ENCODE measurements at regions not wholly inside any gene's neighbourhood (a gene's known extent, or its start where the extent isn't known, plus 50 kb on each side); places are given as distances from the start of the nearest gene placed in this dataset.

GRCh38 chr11:93248602-93249001 lies 50.8 kb upstream of the SLC36A4 start:
- no peak for DNase-seq (ENCODE audit: low spot score)
- Histone ChIP-seq H3K27ac (ENCODE audit: poor library complexity, severe bottlenecking) (no peak overlapping the region), H3K4me1 (ENCODE audit: insufficient read depth, poor library complexity, severe bottlenecking) (no peaks in the 10 kb centered on the region), H3K36me3 (ENCODE audit: low read depth) (no peaks in the 10 kb centered on the region), H3K9me3 (ENCODE audit: severe bottlenecking) (no peaks in the 10 kb centered on the region), H3K4me3 (ENCODE audit: severe bottlenecking) (no peak overlapping the region), H3K27me3 (ENCODE audit: insufficient read depth, poor library complexity, severe bottlenecking) (no peaks in the 10 kb centered on the region)
- peak; percentile 48 for TF ChIP-seq CTCF (IDR thresholded peaks at IDR 0.05; ENCODE audit: poor library complexity, severe bottlenecking)
- no peak for ATAC-seq (ENCODE audit: low read depth)

GRCh38 chr11:93249459-93250220 lies 51.8 kb upstream of the SLC36A4 start:
- Histone ChIP-seq H3K4me1 (ENCODE audit: insufficient read depth, poor library complexity, severe bottlenecking) (no peaks in the 10 kb centered on the region), H3K9me3 (ENCODE audit: severe bottlenecking) (no peaks in the 10 kb centered on the region), H3K27me3 (ENCODE audit: insufficient read depth, poor library complexity, severe bottlenecking) (no peaks in the 10 kb centered on the region), H3K4me3 (ENCODE audit: severe bottlenecking) (no peak overlapping the region), H3K27ac (ENCODE audit: poor library complexity, severe bottlenecking) (no peak overlapping the region), H3K36me3 (ENCODE audit: low read depth) (no peaks in the 10 kb centered on the region)
- ATAC-seq (ENCODE audit: low read depth) (no peak), DNase-seq (ENCODE audit: low spot score) (no peak)
- no peak for TF ChIP-seq CTCF (IDR thresholded peaks at IDR 0.05; ENCODE audit: poor library complexity, severe bottlenecking)

DNA sequence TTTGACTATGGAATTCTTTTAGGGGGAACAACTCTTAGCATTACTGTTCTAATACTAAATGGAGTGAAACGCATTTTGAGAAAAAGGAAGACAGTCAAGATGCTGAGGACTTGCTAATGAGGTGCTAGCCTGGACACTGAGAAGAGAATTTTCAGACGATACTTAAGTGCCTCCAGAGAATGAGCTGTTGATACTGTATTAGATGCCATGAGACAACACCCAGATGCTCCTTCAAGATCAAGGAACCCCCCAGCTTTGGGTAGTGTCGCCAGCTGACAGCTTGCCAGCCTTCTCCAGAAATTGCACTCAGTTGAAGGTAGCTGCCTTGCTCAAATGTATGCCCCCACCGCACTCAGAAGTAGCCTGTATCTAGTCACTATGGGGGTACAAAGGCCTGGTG lies 52.5 kb upstream of the SLC36A4 start:
- no peaks in the 10 kb centered on the region for H3K4me1 ChIP-seq (ENCODE audit: insufficient read depth, poor library complexity, severe bottlenecking)
- no peak for ATAC-seq (ENCODE audit: low read depth)
- no peaks in the 10 kb centered on the region for H3K9me3 ChIP-seq (ENCODE audit: severe bottlenecking)
- TF ChIP-seq CTCF (IDR thresholded peaks at IDR 0.05; ENCODE audit: poor library complexity, severe bottlenecking): no peak
- no peaks in the 10 kb centered on the region for H3K27me3 ChIP-seq (ENCODE audit: insufficient read depth, poor library complexity, severe bottlenecking)
- no peaks in the 10 kb centered on the region for H3K36me3 ChIP-seq (ENCODE audit: low read depth)
- DNase-seq (ENCODE audit: low spot score): no peak
- no peak overlapping the region for H3K27ac ChIP-seq (ENCODE audit: poor library complexity, severe bottlenecking)
- H3K4me3 ChIP-seq (ENCODE audit: severe bottlenecking): no peak overlapping the region

GRCh38 chr11:93251922-93252321 lies 54.1 kb upstream of the SLC36A4 start:
- Histone ChIP-seq H3K27me3 (ENCODE audit: insufficient read depth, poor library complexity, severe bottlenecking) (no peaks in the 10 kb centered on the region), H3K4me3 (ENCODE audit: severe bottlenecking) (no peak overlapping the region), H3K27ac (ENCODE audit: poor library complexity, severe bottlenecking) (no peak overlapping the region), H3K9me3 (ENCODE audit: severe bottlenecking) (no peaks in the 10 kb centered on the region), H3K36me3 (ENCODE audit: low read depth) (no peaks in the 10 kb centered on the region), H3K4me1 (ENCODE audit: insufficient read depth, poor library complexity, severe bottlenecking) (no peaks in the 10 kb centered on the region)
- no peak for TF ChIP-seq CTCF (IDR thresholded peaks at IDR 0.05; ENCODE audit: poor library complexity, severe bottlenecking)
- no peak for DNase-seq (ENCODE audit: low spot score)
- ATAC-seq (ENCODE audit: low read depth): no peak

- H3K27ac ChIP-seq (ENCODE audit: poor library complexity, severe bottlenecking): no peak overlapping the region
- H3K36me3 ChIP-seq (ENCODE audit: low read depth): no peaks in the 10 kb centered on the region
- ATAC-seq (ENCODE audit: low read depth) (no peak), DNase-seq (ENCODE audit: low spot score) (no peak)
- H3K4me1 ChIP-seq (ENCODE audit: insufficient read depth, poor library complexity, severe bottlenecking): no peaks in the 10 kb centered on the region
- H3K27me3 ChIP-seq (ENCODE audit: insufficient read depth, poor library complexity, severe bottlenecking): no peaks in the 10 kb centered on the region
- H3K9me3 ChIP-seq (ENCODE audit: severe bottlenecking): no peaks in the 10 kb centered on the region
- no peak for TF ChIP-seq CTCF (IDR thresholded peaks at IDR 0.05; ENCODE audit: poor library complexity, severe bottlenecking)
- H3K4me3 ChIP-seq (ENCODE audit: severe bottlenecking): no peak overlapping the region
These were observed 55.3 kb upstream of the SLC36A4 start for GRCh38 chr11:93253111-93253510.

Data from RWPE2 (cell line).